Naive thymus-derived CD4-positive, alpha-beta T cell (primary cell): ENCODE measurements at regions not wholly inside any gene's neighbourhood (a gene's known extent, or its start where the extent isn't known, plus 50 kb on each side); places are given as distances from the start of the nearest gene placed in this dataset.

Experiments
- ATAC-seq: fragments of 150-1000 bp; cut with Tn5 transposase; 2 replicates; pipeline ENCODE4 v1.10.0; 2021; ENCODE audit warnings: mild to moderate bottlenecking, moderate library complexity
- CTCF ChIA-PET: fragments of 350-600 bp; sonication (Branson Sonifier 250); formaldehyde crosslinking; loops from one replicate; lab custom pipeline; 2021; ENCODE audit warnings: antibody characterized with exemption; lab: Charles Lee
- POLR2A ChIA-PET: fragments of 350-600 bp; sonication (Branson Sonifier 250); formaldehyde crosslinking; loops from one replicate; lab custom pipeline; 2021; ENCODE audit warnings: antibody characterized with exemption, inconsistent platforms; lab: Charles Lee
- DNase-seq, 9 donors: peaks; one replicate each; pipeline versions ENCODE4 v3.0.0 to v3.0.0-alpha.2; 2020 to 2022; ENCODE audit warnings: mixed read lengths in 1 of 9
- H3K27ac ChIP-seq: one replicate; pipeline ENCODE4 v1.7.0; 2013; ENCODE audit warnings: mild to moderate bottlenecking, low read depth, low read length, moderate library complexity
- H3K27me3 ChIP-seq, 2 donors: one replicate each; pipeline ENCODE4 v1.7.0; 2013; ENCODE audit warnings: low read length in 2 of 2, mild to moderate bottlenecking in 2 of 2, moderate library complexity in 2 of 2; ENCODE audit not compliant: control insufficient read depth in 2 of 2, insufficient read depth in 2 of 2
- H3K36me3 ChIP-seq, 3 experiments: 1 replicate in 2 of 3; 2 replicates in 1 of 3; pipeline ENCODE4 v1.7.0; 2013; ENCODE audit warnings: low read length in 3 of 3, mild to moderate bottlenecking in 3 of 3, moderate library complexity in 1 of 3; ENCODE audit not compliant: insufficient read depth in 3 of 3, control insufficient read depth in 2 of 3
- H3K4me1 ChIP-seq, 2 donors: one replicate each; pipeline ENCODE4 v1.7.0; 2013; ENCODE audit warnings: low read length in 2 of 2, mild to moderate bottlenecking in 2 of 2, moderate library complexity in 1 of 2; ENCODE audit not compliant: control insufficient read depth in 2 of 2, insufficient read depth in 2 of 2
- H3K4me3 ChIP-seq: 2 replicates; pipeline ENCODE4 v1.7.0; 2013; ENCODE audit warnings: mild to moderate bottlenecking, low read length
- H3K9me3 ChIP-seq, 3 experiments: 1 replicate in 2 of 3; 2 replicates in 1 of 3; pipeline ENCODE4 v1.7.0; 2013; ENCODE audit warnings: low read length in 3 of 3; ENCODE audit not compliant: control insufficient read depth in 2 of 3
- H3K27ac Mint-ChIP-seq, 9 donors: one replicate each; pipeline ENCODE4 v1.8.0; 2020 to 2022; ENCODE audit warnings: mixed read lengths in 9 of 9, mild to moderate bottlenecking in 8 of 9, moderate library complexity in 5 of 9, inconsistent platforms in 2 of 9
- H3K27me3 Mint-ChIP-seq, 5 donors: one replicate each; pipeline ENCODE4 v1.8.0; 2021 to 2022; ENCODE audit warnings: mixed read lengths in 5 of 5, mild to moderate bottlenecking in 1 of 5
- H3K36me3 Mint-ChIP-seq, 5 donors: one replicate each; pipeline ENCODE4 v1.8.0; 2020 to 2022; ENCODE audit warnings: mixed read lengths in 5 of 5, mild to moderate bottlenecking in 3 of 5, inconsistent platforms in 1 of 5
- H3K4me1 Mint-ChIP-seq, 7 donors: one replicate each; pipeline ENCODE4 v1.8.0; 2020 to 2022; ENCODE audit warnings: mixed read lengths in 7 of 7, mild to moderate bottlenecking in 3 of 7, inconsistent platforms in 1 of 7
- H3K4me3 Mint-ChIP-seq, 10 donors: one replicate each; pipeline ENCODE4 v1.8.0; 2020 to 2022; ENCODE audit warnings: mild to moderate bottlenecking in 10 of 10, mixed read lengths in 10 of 10, moderate library complexity in 6 of 10, inconsistent platforms in 2 of 10
- H3K9me3 Mint-ChIP-seq, 11 donors: one replicate each; pipeline ENCODE4 v1.8.0; 2020 to 2022; ENCODE audit warnings: mixed read lengths in 11 of 11, mild to moderate bottlenecking in 4 of 11, inconsistent platforms in 1 of 11, moderate library complexity in 1 of 11
- intact Hi-C, 2 donors: fragments of 100-400 bp; cut with micrococcal nuclease; formaldehyde crosslinking; loops; one replicate each; pipeline ENCODE4 v1.15.1; 2023

DNA sequence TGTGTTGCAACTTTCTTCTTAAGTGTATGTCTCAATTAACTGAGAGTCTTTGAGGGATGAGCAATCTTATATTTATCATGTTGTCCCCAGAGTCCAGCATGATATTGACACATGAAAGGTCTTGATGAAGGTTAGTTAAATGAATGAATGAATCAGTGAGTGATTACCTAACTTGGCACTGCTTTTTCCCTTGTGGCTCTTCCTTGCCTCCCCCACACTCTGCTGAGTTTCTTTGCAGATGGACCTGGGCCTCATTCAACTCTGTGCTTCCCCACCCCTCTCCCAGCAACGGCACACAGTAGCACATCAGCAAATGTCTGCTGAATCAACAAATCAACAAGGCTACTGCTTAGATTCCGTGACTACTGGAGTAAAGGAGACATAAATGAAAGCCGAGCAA lies 235.1 kb upstream of the CXCL12 start:
- H3K9me3 ChIP-seq = no peaks in the 10 kb centered on the region
- H3K9me3 Mint-ChIP-seq = peaks cover 0 to 9% (median 0%) of the 10 kb centered on the region in 11 donors
- H3K36me3 ChIP-seq = no peaks in the 10 kb centered on the region
- H3K4me1 Mint-ChIP-seq = no peaks in the 10 kb centered on the region
- H3K4me1 ChIP-seq = no peaks in the 10 kb centered on the region
- intact Hi-C loops = no loop called here
- no peak overlapping the region for H3K27ac ChIP-seq
- H3K27ac Mint-ChIP-seq = no peak overlapping the region
- DNase-seq = no peak
- H3K27me3 ChIP-seq = no peaks in the 10 kb centered on the region
- ChIA-PET CTCF (no interaction called here), POLR2A (no interaction called here)
- no peak overlapping the region for H3K4me3 ChIP-seq
- ATAC-seq = no peak
- H3K4me3 Mint-ChIP-seq = no peak overlapping the region
- no peaks in the 10 kb centered on the region for H3K27me3 Mint-ChIP-seq
- H3K36me3 Mint-ChIP-seq = no peaks in the 10 kb centered on the region

DNA sequence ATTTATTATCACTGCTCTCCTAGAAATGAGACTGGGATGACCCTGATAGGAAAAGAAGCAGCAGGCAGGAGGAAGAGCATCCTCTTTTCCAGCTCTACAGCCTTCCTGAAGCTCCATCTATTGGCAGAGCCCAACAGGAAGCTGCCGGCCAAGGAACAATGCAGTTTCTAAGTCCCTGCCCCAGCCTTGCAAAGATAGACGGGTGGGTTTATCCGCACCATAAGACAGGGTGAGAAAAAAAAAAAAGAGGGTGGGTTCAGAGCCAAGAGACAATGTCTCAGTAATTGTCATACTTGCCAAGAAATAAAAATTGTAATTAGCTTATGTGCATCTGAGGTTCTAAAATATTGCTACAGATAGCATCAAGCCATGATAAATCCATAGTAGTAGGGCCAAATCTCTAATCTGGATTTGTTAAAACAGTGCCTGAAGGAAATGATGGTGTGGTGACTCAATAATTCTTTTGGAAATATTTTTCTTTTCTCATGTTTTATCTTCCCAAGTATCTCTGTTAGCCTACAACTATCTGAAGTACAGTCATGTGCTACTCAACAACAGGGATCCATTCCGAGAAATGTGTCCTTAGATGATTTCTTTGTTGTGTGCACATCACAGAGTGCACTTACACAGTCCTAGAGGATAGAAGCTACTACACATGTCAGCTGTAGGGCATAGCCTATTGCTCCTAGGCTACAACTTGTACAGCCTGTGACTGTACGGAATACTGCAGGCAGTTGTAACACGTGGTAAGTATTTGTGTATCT lies 242.9 kb upstream of the CXCL12 start:
- no peaks in the 10 kb centered on the region for H3K36me3 Mint-ChIP-seq
- no peaks in the 10 kb centered on the region for H3K4me1 Mint-ChIP-seq
- ChIA-PET POLR2A (no interaction called here), CTCF (no interaction called here)
- Histone ChIP-seq H3K36me3 (no peaks in the 10 kb centered on the region), H3K27me3 (no peaks in the 10 kb centered on the region), H3K27ac (no peak overlapping the region), H3K4me1 (no peaks in the 10 kb centered on the region), H3K9me3 (no peaks in the 10 kb centered on the region), H3K4me3 (no peak overlapping the region)
- no peak overlapping the region for H3K27ac Mint-ChIP-seq
- no peak for ATAC-seq
- H3K9me3 Mint-ChIP-seq = peaks cover 0 to 5% (median 0%) of the 10 kb centered on the region in 11 donors
- intact Hi-C loops = no loop called here
- no peak overlapping the region for H3K4me3 Mint-ChIP-seq
- peaks cover 0 to 5% (median 0%) of the 10 kb centered on the region in 5 donors for H3K27me3 Mint-ChIP-seq
- no peak for DNase-seq

DNA sequence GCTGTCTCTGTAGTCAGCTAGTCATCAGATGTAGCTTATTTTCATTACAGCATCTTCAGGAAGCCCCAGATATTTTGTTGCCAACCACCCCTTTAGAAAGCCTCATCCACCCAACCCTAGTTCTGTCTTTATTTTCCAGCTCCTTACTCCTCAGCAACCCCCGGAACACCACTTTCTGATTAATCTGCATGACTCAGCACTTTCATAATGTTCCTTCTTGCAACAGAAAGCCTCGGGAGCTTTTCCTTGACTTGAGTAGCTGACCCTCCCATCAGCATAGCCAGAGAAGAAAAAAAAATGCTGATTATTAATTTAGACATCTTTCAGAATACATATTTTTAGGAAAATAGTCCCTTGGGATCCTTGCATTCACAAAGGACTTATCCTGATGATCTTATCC lies 244.0 kb upstream of the CXCL12 start:
- Histone ChIP-seq H3K9me3 (no peaks in the 10 kb centered on the region), H3K4me1 (no peaks in the 10 kb centered on the region), H3K4me3 (no peak overlapping the region), H3K27ac (no peak overlapping the region), H3K36me3 (no peaks in the 10 kb centered on the region), H3K27me3 (no peaks in the 10 kb centered on the region)
- H3K36me3 Mint-ChIP-seq = no peaks in the 10 kb centered on the region
- CTCF ChIA-PET = no interaction called here
- ATAC-seq = no peak
- H3K4me3 Mint-ChIP-seq = no peak overlapping the region
- no peak overlapping the region for H3K27ac Mint-ChIP-seq
- no peaks in the 10 kb centered on the region for H3K4me1 Mint-ChIP-seq
- no peak for DNase-seq
- peaks cover 0 to 5% (median 0%) of the 10 kb centered on the region in 11 donors for H3K9me3 Mint-ChIP-seq
- peaks cover 0 to 5% (median 0%) of the 10 kb centered on the region in 5 donors for H3K27me3 Mint-ChIP-seq
- intact Hi-C loops = no loop called here
- POLR2A ChIA-PET = no interaction called here

DNA sequence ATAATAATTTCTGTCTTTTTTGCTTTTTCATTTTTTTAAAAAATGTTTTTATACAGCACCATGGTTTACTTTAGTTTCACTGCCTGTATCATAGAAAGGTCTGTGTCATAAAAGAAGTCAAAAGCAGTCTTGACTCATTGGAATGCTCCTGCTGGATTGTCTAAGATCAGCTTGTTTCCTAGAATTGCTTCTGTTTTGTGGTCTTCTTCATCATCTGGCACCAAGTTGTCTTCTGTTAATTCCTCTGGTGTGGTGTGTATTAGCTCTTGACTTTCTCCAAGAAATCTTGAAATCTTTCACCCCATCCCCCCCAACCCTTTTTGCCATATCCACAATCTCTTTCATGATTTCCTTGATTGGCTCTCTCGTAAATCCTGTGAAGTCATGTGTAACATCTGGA lies 250.3 kb upstream of the CXCL12 start:
- no peaks in the 10 kb centered on the region for H3K36me3 ChIP-seq
- H3K27me3 Mint-ChIP-seq = peaks cover 0 to 20% (median 10%) of the 10 kb centered on the region in 5 donors
- DNase-seq (no peak), ATAC-seq (no peak)
- H3K9me3 ChIP-seq = no peaks in the 10 kb centered on the region
- H3K4me1 ChIP-seq = no peaks in the 10 kb centered on the region
- CTCF ChIA-PET = no interaction called here
- peaks cover 0 to 19% (median 4%) of the 10 kb centered on the region in 11 donors for H3K9me3 Mint-ChIP-seq
- no peak overlapping the region for H3K27ac ChIP-seq
- POLR2A ChIA-PET = no interaction called here
- no peak overlapping the region for H3K4me3 Mint-ChIP-seq
- H3K36me3 Mint-ChIP-seq = no peaks in the 10 kb centered on the region
- H3K4me1 Mint-ChIP-seq = no peaks in the 10 kb centered on the region
- no peak overlapping the region for H3K4me3 ChIP-seq
- H3K27me3 ChIP-seq = no peaks in the 10 kb centered on the region
- no peak overlapping the region for H3K27ac Mint-ChIP-seq
- intact Hi-C loops = no loop called here

DNA sequence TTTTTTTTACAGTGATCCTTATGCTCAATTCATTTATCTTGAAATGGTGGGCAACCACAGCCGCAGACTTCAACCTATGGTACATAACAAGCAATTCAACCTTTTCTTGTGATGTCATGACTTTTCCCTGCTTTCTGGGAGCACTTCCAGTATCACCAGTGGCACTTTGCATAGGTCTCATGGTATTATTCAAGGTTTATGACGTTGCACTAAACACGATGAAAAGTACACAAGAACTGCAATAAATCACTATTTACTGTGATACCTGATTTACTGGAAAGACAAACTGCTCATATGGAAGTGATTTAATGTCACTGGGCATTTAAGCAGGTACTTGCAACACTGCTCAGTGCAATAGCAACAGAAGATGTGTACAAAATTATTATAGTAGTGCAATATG lies 251.7 kb upstream of the CXCL12 start:
- no peak for ATAC-seq

DNA sequence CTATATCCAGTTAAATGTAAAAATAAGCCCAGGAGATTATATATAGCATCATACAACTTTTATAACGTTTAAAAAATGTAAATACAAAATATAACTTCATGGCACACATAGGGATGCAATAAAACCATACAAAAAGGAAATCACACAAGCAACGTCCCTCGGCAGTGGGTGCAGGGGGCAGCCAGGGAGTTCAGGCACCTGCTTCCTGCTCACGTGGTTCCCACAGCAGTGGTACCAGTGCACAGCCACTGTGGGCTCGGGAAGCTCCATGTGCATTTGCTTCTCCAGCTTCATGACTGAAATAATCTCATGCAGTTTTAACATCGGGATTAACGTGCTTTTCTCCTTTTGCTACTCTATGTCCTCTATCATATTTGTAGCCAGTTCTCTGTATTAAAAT lies 255.5 kb upstream of the CXCL12 start:
- no peak overlapping the region for H3K4me3 ChIP-seq
- ChIA-PET POLR2A (no interaction called here), CTCF (interaction anchor here (0.6 kb wide), 1 partner anchor 453 kb away, joined by 3 read pairs; no protein-coding TSS in a partner anchor)
- no peaks in the 10 kb centered on the region for H3K4me1 ChIP-seq
- H3K27ac Mint-ChIP-seq = no peak overlapping the region
- no peak overlapping the region for H3K27ac ChIP-seq
- H3K36me3 ChIP-seq = no peaks in the 10 kb centered on the region
- ATAC-seq (no peak), DNase-seq (no peak)
- H3K36me3 Mint-ChIP-seq = no peaks in the 10 kb centered on the region
- no peaks in the 10 kb centered on the region for H3K4me1 Mint-ChIP-seq
- H3K27me3 Mint-ChIP-seq = peaks cover 0 to 18% (median 10%) of the 10 kb centered on the region in 5 donors
- intact Hi-C loops = no loop called here
- H3K27me3 ChIP-seq = no peaks in the 10 kb centered on the region
- peaks cover 0 to 19% (median 4%) of the 10 kb centered on the region in 11 donors for H3K9me3 Mint-ChIP-seq
- H3K4me3 Mint-ChIP-seq = no peak overlapping the region
- no peaks in the 10 kb centered on the region for H3K9me3 ChIP-seq

More for the DNA sequence above, 251.7 kb upstream of the CXCL12 start:
- Mint-ChIP-seq H3K4me3 (no peak overlapping the region), H3K36me3 (no peaks in the 10 kb centered on the region), H3K4me1 (no peaks in the 10 kb centered on the region), H3K27me3 (peaks cover 0 to 18% (median 10%) of the 10 kb centered on the region in 5 donors), H3K9me3 (peaks cover 0 to 19% (median 2%) of the 10 kb centered on the region in 11 donors), H3K27ac (no peak overlapping the region)
- no peak overlapping the region for H3K4me3 ChIP-seq
- H3K4me1 ChIP-seq = no peaks in the 10 kb centered on the region
- ChIA-PET POLR2A (no interaction called here), CTCF (no interaction called here)
- H3K36me3 ChIP-seq = no peaks in the 10 kb centered on the region
- H3K27me3 ChIP-seq = no peaks in the 10 kb centered on the region
- H3K27ac ChIP-seq = no peak overlapping the region
- no peaks in the 10 kb centered on the region for H3K9me3 ChIP-seq
- DNase-seq = no peak
- intact Hi-C loops = no loop called here

DNA sequence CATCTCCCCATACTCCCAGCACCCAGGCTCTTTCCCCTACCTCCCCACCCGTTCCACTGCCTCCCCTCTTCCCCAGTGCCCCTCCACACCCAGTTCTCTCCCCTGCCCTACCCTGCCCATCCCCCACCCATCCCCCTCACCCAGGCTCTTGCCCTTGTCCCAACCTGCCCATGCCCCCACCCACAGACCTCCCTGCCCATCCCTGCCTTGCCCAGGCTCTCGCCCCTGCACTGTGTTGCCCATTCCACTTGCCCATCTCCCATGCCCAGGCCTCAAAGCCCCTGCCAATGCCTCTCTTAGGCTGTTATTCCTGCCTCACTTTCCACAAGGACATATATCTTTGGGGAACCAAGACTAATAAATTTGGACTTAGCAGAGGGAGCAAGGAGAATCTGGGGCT lies 262.6 kb upstream of the CXCL12 start:
- ATAC-seq (no peak), DNase-seq (no peak)
- Histone ChIP-seq H3K27me3 (no peaks in the 10 kb centered on the region), H3K4me1 (no peaks in the 10 kb centered on the region), H3K9me3 (no peaks in the 10 kb centered on the region), H3K36me3 (no peaks in the 10 kb centered on the region), H3K27ac (no peak overlapping the region), H3K4me3 (no peak overlapping the region)
- ChIA-PET POLR2A (no interaction called here), CTCF (no interaction called here)
- H3K27me3 Mint-ChIP-seq = peaks cover 0 to 11% (median 0%) of the 10 kb centered on the region in 5 donors
- no peak overlapping the region for H3K27ac Mint-ChIP-seq
- intact Hi-C loops = no loop called here
- H3K36me3 Mint-ChIP-seq = no peaks in the 10 kb centered on the region
- no peaks in the 10 kb centered on the region for H3K4me1 Mint-ChIP-seq
- H3K4me3 Mint-ChIP-seq = no peak overlapping the region
- peaks cover 0 to 18% (median 5%) of the 10 kb centered on the region in 11 donors for H3K9me3 Mint-ChIP-seq
